ENCODE measurements at regions not wholly inside any gene's neighbourhood (a gene's known extent, or its start where the extent isn't known, plus 50 kb on each side); places are given as distances from the start of the nearest gene placed in this dataset.

DNA sequence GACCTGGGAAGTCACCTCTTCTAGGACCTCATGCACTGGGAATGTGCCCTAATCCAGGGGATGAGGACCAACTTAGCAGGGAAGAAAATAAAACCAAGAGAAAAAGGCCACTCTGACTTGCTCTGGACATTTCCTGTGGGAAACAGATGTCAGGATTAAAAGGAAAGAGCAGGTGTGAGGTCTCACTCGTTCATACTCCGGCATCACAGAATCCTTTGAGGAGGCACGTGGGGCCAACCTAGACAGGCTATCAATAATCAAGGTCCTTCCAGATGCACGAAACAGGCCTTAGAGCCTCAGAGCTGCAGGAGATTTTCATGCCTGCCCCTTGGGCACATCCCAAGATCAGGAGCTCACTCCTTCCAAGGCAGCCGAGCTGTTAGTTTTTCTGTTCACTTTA is 321.5 kb upstream of the CCL2 start:
- TF ChIP-seq POLR2A (IDR thresholded peaks at IDR 0.05) (no peak), POLR2AphosphoS5 (IDR thresholded peaks at IDR 0.05) (no peak), EP300 (IDR thresholded peaks at IDR 0.05) (no peak)
- TF ChIP-seq, protein P1, sequence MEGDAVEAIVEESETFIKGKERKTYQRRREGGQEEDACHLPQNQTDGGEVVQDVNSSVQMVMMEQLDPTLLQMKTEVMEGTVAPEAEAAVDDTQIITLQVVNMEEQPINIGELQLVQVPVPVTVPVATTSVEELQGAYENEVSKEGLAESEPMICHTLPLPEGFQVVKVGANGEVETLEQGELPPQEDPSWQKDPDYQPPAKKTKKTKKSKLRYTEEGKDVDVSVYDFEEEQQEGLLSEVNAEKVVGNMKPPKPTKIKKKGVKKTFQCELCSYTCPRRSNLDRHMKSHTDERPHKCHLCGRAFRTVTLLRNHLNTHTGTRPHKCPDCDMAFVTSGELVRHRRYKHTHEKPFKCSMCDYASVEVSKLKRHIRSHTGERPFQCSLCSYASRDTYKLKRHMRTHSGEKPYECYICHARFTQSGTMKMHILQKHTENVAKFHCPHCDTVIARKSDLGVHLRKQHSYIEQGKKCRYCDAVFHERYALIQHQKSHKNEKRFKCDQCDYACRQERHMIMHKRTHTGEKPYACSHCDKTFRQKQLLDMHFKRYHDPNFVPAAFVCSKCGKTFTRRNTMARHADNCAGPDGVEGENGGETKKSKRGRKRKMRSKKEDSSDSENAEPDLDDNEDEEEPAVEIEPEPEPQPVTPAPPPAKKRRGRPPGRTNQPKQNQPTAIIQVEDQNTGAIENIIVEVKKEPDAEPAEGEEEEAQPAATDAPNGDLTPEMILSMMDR (IDR thresholded peaks at IDR 0.05) = no peak

All from gastroesophageal sphincter (tissue), 3 donors.